Duodenal mucosa (tissue), 2 donors: ENCODE measurements at regions not wholly inside any gene's neighbourhood (a gene's known extent, or its start where the extent isn't known, plus 50 kb on each side); places are given as distances from the start of the nearest gene placed in this dataset.

Source experiments
- H3K27ac ChIP-seq: one replicate; pipeline ENCODE4 v1.7.0; 2013; ENCODE audit warnings: low read depth, low read length
- H3K27me3 ChIP-seq, 2 donors: one replicate each; pipeline ENCODE4 v1.7.0; 2013; ENCODE audit warnings: low read length in 2 of 2, control low read depth in 1 of 2; ENCODE audit not compliant: insufficient read depth in 2 of 2, control insufficient read depth in 1 of 2
- H3K36me3 ChIP-seq, 2 donors: one replicate each; pipeline ENCODE4 v1.7.0; 2013; ENCODE audit warnings: low read length in 2 of 2, control low read depth in 1 of 2; ENCODE audit not compliant: insufficient read depth in 2 of 2, control insufficient read depth in 1 of 2
- H3K4me1 ChIP-seq, 2 donors: one replicate each; pipeline ENCODE4 v1.7.0; 2013; ENCODE audit warnings: low read length in 2 of 2, control low read depth in 1 of 2; ENCODE audit not compliant: insufficient read depth in 2 of 2, control insufficient read depth in 1 of 2
- H3K4me3 ChIP-seq, 2 donors: one replicate each; pipeline ENCODE4 v1.7.0; 2013; ENCODE audit warnings: low read length in 2 of 2, low read depth in 1 of 2
- H3K9ac ChIP-seq, 2 donors: one replicate each; pipeline ENCODE4 v1.7.0; 2013; ENCODE audit warnings: low read length in 2 of 2, low read depth in 1 of 2
- H3K9me3 ChIP-seq, 2 donors: one replicate each; pipeline ENCODE4 v1.7.0; 2013; ENCODE audit warnings: low read length in 2 of 2, control low read depth in 1 of 2; ENCODE audit not compliant: control insufficient read depth in 1 of 2

GRCh38 chr2:16191431-16192200 is 251.3 kb downstream of the MYCN start:
- H3K36me3 ChIP-seq, result no peaks in the 10 kb centered on the region
- no peak overlapping the region for H3K4me3 ChIP-seq
- no peak overlapping the region for H3K27ac ChIP-seq
- no peaks in the 10 kb centered on the region for H3K27me3 ChIP-seq
- no peak overlapping the region for H3K9ac ChIP-seq
- peaks cover 3 to 6% of the 10 kb centered on the region in 2 donors for H3K4me1 ChIP-seq
- no peaks in the 10 kb centered on the region for H3K9me3 ChIP-seq

GRCh38 chr2:16190446-16191270 is 250.3 kb downstream of the MYCN start:
- peaks cover 0 to 6% of the 10 kb centered on the region in 2 donors for H3K4me1 ChIP-seq
- H3K9ac ChIP-seq, result no peak overlapping the region
- H3K27ac ChIP-seq, result no peak overlapping the region
- no peaks in the 10 kb centered on the region for H3K36me3 ChIP-seq
- H3K4me3 ChIP-seq, result no peak overlapping the region
- no peaks in the 10 kb centered on the region for H3K27me3 ChIP-seq
- H3K9me3 ChIP-seq, result no peaks in the 10 kb centered on the region

- Histone ChIP-seq H3K27me3 (no peaks in the 10 kb centered on the region), H3K4me3 (no peak overlapping the region), H3K4me1 (peaks cover 0 to 6% of the 10 kb centered on the region in 2 donors), H3K9ac (no peak overlapping the region), H3K27ac (no peak overlapping the region), H3K36me3 (no peaks in the 10 kb centered on the region), H3K9me3 (no peaks in the 10 kb centered on the region)
These were observed 249.4 kb downstream of the MYCN start for GRCh38 chr2:16189836-16190160.

- Histone ChIP-seq H3K27me3 (no peaks in the 10 kb centered on the region), H3K27ac (no peak overlapping the region), H3K36me3 (no peaks in the 10 kb centered on the region), H3K9ac (no peak overlapping the region), H3K4me3 (no peak overlapping the region), H3K9me3 (no peaks in the 10 kb centered on the region), H3K4me1 (peaks cover 0 to 6% of the 10 kb centered on the region in 2 donors)
These were observed 248.9 kb downstream of the MYCN start for GRCh38 chr2:16189029-16189835.

GRCh38 chr2:16188261-16188890 is 248.0 kb downstream of the MYCN start:
- Histone ChIP-seq H3K9me3 (no peaks in the 10 kb centered on the region), H3K4me1 (peaks cover 0 to 6% of the 10 kb centered on the region in 2 donors), H3K36me3 (no peaks in the 10 kb centered on the region), H3K4me3 (no peak overlapping the region), H3K9ac (no peak overlapping the region), H3K27ac (no peak overlapping the region), H3K27me3 (no peaks in the 10 kb centered on the region)

GRCh38 chr2:16187482-16187817 is 247.1 kb downstream of the MYCN start:
- no peak overlapping the region for H3K27ac ChIP-seq
- H3K27me3 ChIP-seq, result no peaks in the 10 kb centered on the region
- H3K9ac ChIP-seq, result no peak overlapping the region
- no peak overlapping the region for H3K4me3 ChIP-seq
- no peaks in the 10 kb centered on the region for H3K36me3 ChIP-seq
- peaks cover 0 to 6% of the 10 kb centered on the region in 2 donors for H3K4me1 ChIP-seq
- no peaks in the 10 kb centered on the region for H3K9me3 ChIP-seq

- Histone ChIP-seq H3K4me1 (peaks cover 0 to 6% of the 10 kb centered on the region in 2 donors), H3K4me3 (no peak overlapping the region), H3K27ac (no peak overlapping the region), H3K27me3 (no peaks in the 10 kb centered on the region), H3K9ac (no peak overlapping the region), H3K36me3 (no peaks in the 10 kb centered on the region), H3K9me3 (no peaks in the 10 kb centered on the region)
These were observed 246.5 kb downstream of the MYCN start for GRCh38 chr2:16186661-16187481.

GRCh38 chr2:16185801-16186272 is 245.5 kb downstream of the MYCN start:
- Histone ChIP-seq H3K9me3 (no peaks in the 10 kb centered on the region), H3K27ac (no peak overlapping the region), H3K36me3 (no peaks in the 10 kb centered on the region), H3K4me3 (no peak overlapping the region), H3K27me3 (no peaks in the 10 kb centered on the region), H3K4me1 (peaks cover 0 to 6% of the 10 kb centered on the region in 2 donors), H3K9ac (no peak overlapping the region)

- Histone ChIP-seq H3K27me3 (no peaks in the 10 kb centered on the region), H3K27ac (no peak overlapping the region), H3K4me1 (peaks cover 2 to 8% of the 10 kb centered on the region in 2 donors), H3K36me3 (no peaks in the 10 kb centered on the region), H3K4me3 (no peak overlapping the region), H3K9ac (no peak overlapping the region), H3K9me3 (no peaks in the 10 kb centered on the region)
These were observed 244.8 kb downstream of the MYCN start for GRCh38 chr2:16184945-16185660.
